ENCODE measurements at regions not wholly inside any gene's neighbourhood (a gene's known extent, or its start where the extent isn't known, plus 50 kb on each side); places are given as distances from the start of the nearest gene placed in this dataset.

GRCh38 chr14:63800651-63801375 lies 52.0 kb upstream of the SYNE2 start:
- no peak for FAIRE-seq
- no peak for ATAC-seq
- TF ChIP-seq NR1H2 (CRISPR knock-in tag; IDR thresholded peaks at IDR 0.05) (no peak), SMARCB1 (IDR thresholded peaks at IDR 0.05; ENCODE audit: insufficient read length, low read depth) (no peak), HES1 (IDR thresholded peaks at IDR 0.05; ENCODE audit: low read depth) (no peak), NFYB (IDR thresholded peaks at IDR 0.05; ENCODE audit: extremely low read depth, insufficient read length) (no peak)

More at GRCh38 chr14:63800651-63801375, 52.0 kb upstream of the SYNE2 start:
- H3K9me3 ChIP-seq (replicated peaks; ENCODE audit: control insufficient read depth, insufficient read depth, low read depth, low read length) = no peaks in the 10 kb centered on the region
- no peaks in the 10 kb centered on the region for H3K79me2 ChIP-seq (ENCODE audit: control insufficient read depth, insufficient read depth, low read length)
- H3K27ac ChIP-seq (ENCODE audit: extremely low read depth, low read depth, low read length) = no peak overlapping the region
- H3K4me3 ChIP-seq = no peak overlapping the region
- no peaks in the 10 kb centered on the region for H3K36me3 ChIP-seq (ENCODE audit: control insufficient read depth, insufficient read depth, low read length)
- in situ Hi-C loops (cut with MboI) = no loop called here
- H4K20me1 ChIP-seq (replicated peaks; ENCODE audit: control insufficient read depth, insufficient read depth, low read length) = no peaks in the 10 kb centered on the region
- H3K9ac ChIP-seq (ENCODE audit: insufficient read depth in 1 of 2, low read depth in 2 of 2, low read length in 2 of 2) = no peak overlapping the region
- no TSS peak for BruUV-seq (replicated peaks)
- POLR2A ChIA-PET = no interaction called here
- H3K9me1 ChIP-seq (ENCODE audit: control insufficient read depth, insufficient read depth, low read length) = no peaks in the 10 kb centered on the region
- no peaks in the 10 kb centered on the region for H3K27me3 ChIP-seq (ENCODE audit: control insufficient read depth in 2 of 2, insufficient read depth in 2 of 2, low read length in 2 of 2)
- intact Hi-C loops (cut with micrococcal nuclease) = no loop called here
- H3K4me1 ChIP-seq (replicated peaks in 1 of 2; ENCODE audit: control insufficient read depth in 2 of 2, insufficient read depth in 2 of 2, low read length in 2 of 2) = no peaks in the 10 kb centered on the region; a peak in 1 of 5 replicates
- H3K4me2 ChIP-seq (ENCODE audit: insufficient read depth, low read length) = no peak overlapping the region
- WGBS (ENCODE audit: insufficient coverage, low coverage, missing lambda C conversion rate) = 0% methylated on average over 3 of the region's 3 CpGs
- DNase-seq (ENCODE audit: extremely low read depth in 1 of 4, low spot score in 3 of 4) = no peak
- CTCF ChIA-PET (ENCODE audit: low intra/inter-chr PET ratio) = interaction anchor here (1.0 kb wide), 1 partner anchor 503 kb away, joined by 4 read pairs; no protein-coding TSS in a partner anchor
- H2AFZ ChIP-seq (ENCODE audit: low read depth, low read length) = no peak overlapping the region

All from K562 (cell line).